ENCODE measurements at regions not wholly inside any gene's neighbourhood (a gene's known extent, or its start where the extent isn't known, plus 50 kb on each side); places are given as distances from the start of the nearest gene placed in this dataset.
A peak's percentile ranks its signal among the peaks of the same experiment; 100 is the strongest.

DNA sequence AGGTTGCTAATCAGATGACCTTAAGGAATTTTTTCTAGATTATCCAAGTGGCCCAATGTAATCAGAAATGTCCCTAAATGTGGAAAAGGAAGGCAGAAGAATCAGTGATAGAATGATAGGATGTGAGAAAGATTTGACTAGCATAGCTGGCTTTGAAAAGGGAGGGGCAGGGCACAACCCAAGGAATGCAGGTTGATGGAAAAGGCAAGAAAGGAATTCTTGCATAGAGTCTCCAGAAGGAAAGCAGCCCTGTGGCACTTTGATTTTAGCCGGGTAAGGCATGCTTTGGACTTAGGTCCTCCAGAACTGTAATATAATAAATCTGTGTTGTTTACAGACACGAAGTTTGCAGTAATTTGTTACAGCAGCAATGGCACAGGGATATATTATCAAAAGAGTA is 375.7 kb upstream of the B3GALT2 start:
- Histone ChIP-seq H3K9me3 (ENCODE audit: low read length) (no peaks in the 10 kb centered on the region), H3K9ac (ENCODE audit: low read length) (no peak overlapping the region), H2AFZ (ENCODE audit: low read length) (no peak overlapping the region), H4K20me1 (ENCODE audit: insufficient read depth, low read length) (no peaks in the 10 kb centered on the region), H3K4me3 (ENCODE audit: low read depth, low read length, poor library complexity, severe bottlenecking) (no peak overlapping the region), H3K27me3 (ENCODE audit: insufficient read depth, low read length) (no peaks in the 10 kb centered on the region), H3K27ac (ENCODE audit: low read depth, low read length, poor library complexity, severe bottlenecking) (no peak overlapping the region), H3K9me2 (ENCODE audit: low read depth, low read length) (no peaks in the 10 kb centered on the region), H3F3A (ENCODE audit: insufficient read depth, low read length) (no peaks in the 10 kb centered on the region; the same call in 1 of the 2 replicates), H3K36me3 (ENCODE audit: insufficient read depth, low read length) (no peaks in the 10 kb centered on the region), H3K4me2 (ENCODE audit: low read length) (no peak overlapping the region), H3K4me1 (ENCODE audit: insufficient read depth, low read length, severe bottlenecking) (no peaks in the 10 kb centered on the region), H3K79me2 (ENCODE audit: insufficient read depth, low read length) (no peaks in the 10 kb centered on the region)
- TF ChIP-seq EZH2 (IDR thresholded peaks at IDR 0.05; ENCODE audit: borderline replicate concordance, low read length) = no peak
- TF ChIP-seq, protein P1, sequence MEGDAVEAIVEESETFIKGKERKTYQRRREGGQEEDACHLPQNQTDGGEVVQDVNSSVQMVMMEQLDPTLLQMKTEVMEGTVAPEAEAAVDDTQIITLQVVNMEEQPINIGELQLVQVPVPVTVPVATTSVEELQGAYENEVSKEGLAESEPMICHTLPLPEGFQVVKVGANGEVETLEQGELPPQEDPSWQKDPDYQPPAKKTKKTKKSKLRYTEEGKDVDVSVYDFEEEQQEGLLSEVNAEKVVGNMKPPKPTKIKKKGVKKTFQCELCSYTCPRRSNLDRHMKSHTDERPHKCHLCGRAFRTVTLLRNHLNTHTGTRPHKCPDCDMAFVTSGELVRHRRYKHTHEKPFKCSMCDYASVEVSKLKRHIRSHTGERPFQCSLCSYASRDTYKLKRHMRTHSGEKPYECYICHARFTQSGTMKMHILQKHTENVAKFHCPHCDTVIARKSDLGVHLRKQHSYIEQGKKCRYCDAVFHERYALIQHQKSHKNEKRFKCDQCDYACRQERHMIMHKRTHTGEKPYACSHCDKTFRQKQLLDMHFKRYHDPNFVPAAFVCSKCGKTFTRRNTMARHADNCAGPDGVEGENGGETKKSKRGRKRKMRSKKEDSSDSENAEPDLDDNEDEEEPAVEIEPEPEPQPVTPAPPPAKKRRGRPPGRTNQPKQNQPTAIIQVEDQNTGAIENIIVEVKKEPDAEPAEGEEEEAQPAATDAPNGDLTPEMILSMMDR (IDR thresholded peaks at IDR 0.05; ENCODE audit: low read length) = no peak

DNA sequence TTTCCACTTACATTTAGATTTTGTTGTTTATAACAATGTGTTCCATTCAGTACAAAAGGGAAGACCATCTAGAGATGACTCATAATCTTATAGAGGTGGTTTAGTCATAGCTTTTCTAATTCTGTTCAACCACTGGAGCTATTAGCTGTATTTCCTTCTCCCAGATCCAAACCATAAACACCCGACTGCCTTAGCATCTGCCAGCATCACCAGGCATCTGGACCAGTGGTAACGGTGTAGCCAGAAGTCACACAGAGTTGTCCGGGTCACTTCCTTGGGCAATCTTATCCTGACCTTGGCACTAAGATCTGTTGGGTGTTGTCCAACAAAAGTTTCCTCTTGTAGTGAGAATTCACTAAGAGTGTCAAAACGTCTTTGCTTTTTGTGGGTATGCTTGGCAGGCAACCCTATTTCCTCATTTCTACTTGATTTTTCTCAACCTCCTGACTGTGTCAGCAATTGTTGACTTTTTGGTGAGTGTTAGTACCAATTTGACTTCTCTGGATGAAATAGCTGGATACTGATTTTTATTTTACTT is 372.1 kb upstream of the B3GALT2 start:
- H3K4me2 ChIP-seq (ENCODE audit: low read length) = no peak overlapping the region

DNA sequence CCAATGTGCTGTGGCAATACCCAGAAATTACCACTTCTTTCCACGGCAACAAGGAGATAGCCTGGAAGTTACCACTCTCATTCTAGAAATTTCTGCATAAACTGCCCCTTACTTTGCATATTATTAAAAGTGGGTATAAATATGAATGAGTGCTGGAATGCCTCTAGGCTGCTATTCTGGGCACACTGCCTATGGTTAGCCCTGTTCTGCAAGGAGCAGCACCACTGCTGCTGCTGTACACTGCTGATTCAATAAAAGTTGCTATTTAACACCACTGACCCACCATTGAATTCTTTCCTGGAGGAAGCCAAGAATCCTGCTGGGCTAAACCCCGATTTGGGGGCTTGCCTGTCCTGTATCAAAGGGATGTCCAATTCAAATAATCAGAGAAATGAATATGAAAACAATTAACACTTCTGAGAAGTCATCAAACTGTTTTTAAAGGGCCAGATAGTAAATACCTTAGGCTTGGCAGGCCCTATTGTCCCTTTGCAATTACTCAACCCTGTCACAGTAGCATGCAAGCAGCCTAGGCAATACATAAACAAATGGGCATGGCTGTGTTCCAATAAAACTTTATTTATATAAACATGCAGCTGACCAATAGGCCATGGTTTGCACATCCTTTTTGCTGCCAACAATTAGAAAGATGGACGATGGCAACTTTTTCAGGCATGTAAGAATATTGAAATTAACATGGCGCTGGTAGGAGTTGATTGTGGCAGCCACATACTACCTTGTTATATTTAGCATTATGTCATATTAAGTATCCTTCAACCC is 369.4 kb upstream of the B3GALT2 start:
- H3K4me2 ChIP-seq (ENCODE audit: low read length) = no peak overlapping the region
- no peak overlapping the region for H3K9ac ChIP-seq (ENCODE audit: low read length)
- no peaks in the 10 kb centered on the region for H4K20me1 ChIP-seq (ENCODE audit: insufficient read depth, low read length)
- no peaks in the 10 kb centered on the region for H3K27me3 ChIP-seq (ENCODE audit: insufficient read depth, low read length)
- H3K4me3 ChIP-seq (ENCODE audit: low read depth, low read length, poor library complexity, severe bottlenecking) = no peak overlapping the region
- no peaks in the 10 kb centered on the region for H3K4me1 ChIP-seq (ENCODE audit: insufficient read depth, low read length, severe bottlenecking)
- H3K79me2 ChIP-seq (ENCODE audit: insufficient read depth, low read length) = no peaks in the 10 kb centered on the region
- H3K36me3 ChIP-seq (ENCODE audit: insufficient read depth, low read length) = no peaks in the 10 kb centered on the region
- no peak overlapping the region for H2AFZ ChIP-seq (ENCODE audit: low read length)
- H3F3A ChIP-seq (ENCODE audit: insufficient read depth, low read length) = no peaks in the 10 kb centered on the region
- no peaks in the 10 kb centered on the region for H3K9me3 ChIP-seq (ENCODE audit: low read length)
- no peak overlapping the region for H3K27ac ChIP-seq (ENCODE audit: low read depth, low read length, poor library complexity, severe bottlenecking)
- H3K9me2 ChIP-seq (ENCODE audit: low read depth, low read length) = no peaks in the 10 kb centered on the region
- TF ChIP-seq, protein P1 (IDR thresholded peaks at IDR 0.05; ENCODE audit: low read length) = no peak
- no peak for TF ChIP-seq EZH2 (IDR thresholded peaks at IDR 0.05; ENCODE audit: borderline replicate concordance, low read length)

More for the DNA sequence above, 372.1 kb upstream of the B3GALT2 start:
- no peak overlapping the region for H3K4me3 ChIP-seq (ENCODE audit: low read depth, low read length, poor library complexity, severe bottlenecking)
- H2AFZ ChIP-seq (ENCODE audit: low read length) = peak overlapping the region; percentile 71; the same call in 1 of the 2 replicates
- H4K20me1 ChIP-seq (ENCODE audit: insufficient read depth, low read length) = no peaks in the 10 kb centered on the region
- H3K27me3 ChIP-seq (ENCODE audit: insufficient read depth, low read length) = no peaks in the 10 kb centered on the region
- TF ChIP-seq EZH2 (IDR thresholded peaks at IDR 0.05; ENCODE audit: borderline replicate concordance, low read length) = no peak
- TF ChIP-seq, protein P1 (IDR thresholded peaks at IDR 0.05; ENCODE audit: low read length) = no peak
- no peaks in the 10 kb centered on the region for H3K79me2 ChIP-seq (ENCODE audit: insufficient read depth, low read length)
- no peak overlapping the region for H3K27ac ChIP-seq (ENCODE audit: low read depth, low read length, poor library complexity, severe bottlenecking)
- H3K4me1 ChIP-seq (ENCODE audit: insufficient read depth, low read length, severe bottlenecking) = no peaks in the 10 kb centered on the region
- no peaks in the 10 kb centered on the region for H3K36me3 ChIP-seq (ENCODE audit: insufficient read depth, low read length)
- H3K9me2 ChIP-seq (ENCODE audit: low read depth, low read length) = no peaks in the 10 kb centered on the region
- no peaks in the 10 kb centered on the region for H3K9me3 ChIP-seq (ENCODE audit: low read length)
- no peak overlapping the region for H3K9ac ChIP-seq (ENCODE audit: low read length)
- H3F3A ChIP-seq (ENCODE audit: insufficient read depth, low read length) = no peaks in the 10 kb centered on the region
